GM23248 (cell line): ENCODE measurements at regions not wholly inside any gene's neighbourhood (a gene's known extent, or its start where the extent isn't known, plus 50 kb on each side); places are given as distances from the start of the nearest gene placed in this dataset.

Experiments
- DNase-seq: peaks from one replicate; pipeline ENCODE4 v3.0.0-alpha.2; 2015
- H2AFZ ChIP-seq: fragments of 200-600 bp; sonication (generic); 2 replicates; pipeline ENCODE4 v1.6.1; 2016; ENCODE audit warnings: antibody characterized with exemption
- H3F3A ChIP-seq: fragments of 200-600 bp; sonication (generic); 2 replicates; pipeline ENCODE4 v1.6.1; 2016; ENCODE audit warnings: mild to moderate bottlenecking, antibody characterized with exemption, mixed run types; ENCODE audit not compliant: insufficient read depth
- H3K27ac ChIP-seq: fragments of 200-600 bp; sonication (generic); 2 replicates; pipeline ENCODE4 v1.5.1; 2016; ENCODE audit warnings: mild to moderate bottlenecking
- H3K27me3 ChIP-seq: fragments of 200-600 bp; sonication (generic); replicated peaks from 2 replicates; pipeline ENCODE4 v1.6.1; 2016; ENCODE audit warnings: mild to moderate bottlenecking; ENCODE audit not compliant: insufficient read depth
- H3K36me3 ChIP-seq: fragments of 200-600 bp; sonication (generic); 2 replicates; pipeline ENCODE4 v1.6.1; 2016; ENCODE audit warnings: low read depth, mild to moderate bottlenecking
- H3K4me1 ChIP-seq: fragments of 200-600 bp; sonication (generic); 2 replicates; pipeline ENCODE4 v1.6.1; 2016; ENCODE audit warnings: mild to moderate bottlenecking; ENCODE audit not compliant: insufficient read depth
- H3K4me2 ChIP-seq: fragments of 200-600 bp; sonication (generic); one replicate; pipeline ENCODE4 v1.6.1; 2016; ENCODE audit warnings: mild to moderate bottlenecking; ENCODE audit not compliant: unreplicated experiment
- H3K4me3 ChIP-seq: fragments of 200-600 bp; sonication (generic); 2 replicates; pipeline ENCODE4 v1.5.1; 2016; ENCODE audit warnings: mild to moderate bottlenecking
- H3K79me2 ChIP-seq: fragments of 200-600 bp; sonication (generic); 2 replicates; pipeline ENCODE4 v1.6.1; 2016; ENCODE audit warnings: mild to moderate bottlenecking; ENCODE audit not compliant: insufficient read depth
- H3K9ac ChIP-seq: fragments of 200-600 bp; sonication (generic); 2 replicates; pipeline ENCODE4 v1.6.1; 2016; ENCODE audit warnings: mild to moderate bottlenecking
- H3K9me2 ChIP-seq: fragments of 200-600 bp; sonication (generic); 2 replicates; pipeline ENCODE4 v1.6.1; 2016; ENCODE audit warnings: mixed run types, mild to moderate bottlenecking, moderate library complexity; ENCODE audit not compliant: insufficient read depth
- H3K9me3 ChIP-seq: fragments of 200-600 bp; sonication (generic); one replicate; pipeline ENCODE4 v1.6.1; 2017; ENCODE audit warnings: low read depth
- H4K20me1 ChIP-seq: fragments of 200-600 bp; sonication (generic); 2 replicates; pipeline ENCODE4 v1.6.0; 2016; ENCODE audit not compliant: insufficient read depth
- EZH2 ChIP-seq: fragments of 200-600 bp; sonication (generic); IDR thresholded peaks from 2 replicates; pipeline ENCODE4 v1.6.1; 2018; ENCODE audit warnings: antibody characterized with exemption, mild to moderate bottlenecking; ENCODE audit not compliant: insufficient read depth, poor library complexity, severe bottlenecking
- EZH2phosphoT487 ChIP-seq: fragments of 200-600 bp; sonication (generic); IDR thresholded peaks from 2 replicates; pipeline ENCODE4 v1.6.1; 2018; ENCODE audit warnings: antibody characterized with exemption, moderate library complexity, mild to moderate bottlenecking, low read depth; ENCODE audit not compliant: insufficient read depth
- WGBS, 2 experiments: methylation state at CpG; one replicate each; pipeline ENCODE4 v1.1.6; 2015 to 2017; ENCODE audit warnings: low lambda C conversion rate in 2 of 2, low coverage in 1 of 2; ENCODE audit errors: missing lambda C conversion rate in 2 of 2; 5-methylcytosine and 5-hydroxymethylcytosine counted together
- in situ Hi-C: fragments of 300-500 bp; cut with MboI; formaldehyde crosslinking; loops from 2 replicates; pipeline ENCODE4 v1.15.0; 2020

DNA sequence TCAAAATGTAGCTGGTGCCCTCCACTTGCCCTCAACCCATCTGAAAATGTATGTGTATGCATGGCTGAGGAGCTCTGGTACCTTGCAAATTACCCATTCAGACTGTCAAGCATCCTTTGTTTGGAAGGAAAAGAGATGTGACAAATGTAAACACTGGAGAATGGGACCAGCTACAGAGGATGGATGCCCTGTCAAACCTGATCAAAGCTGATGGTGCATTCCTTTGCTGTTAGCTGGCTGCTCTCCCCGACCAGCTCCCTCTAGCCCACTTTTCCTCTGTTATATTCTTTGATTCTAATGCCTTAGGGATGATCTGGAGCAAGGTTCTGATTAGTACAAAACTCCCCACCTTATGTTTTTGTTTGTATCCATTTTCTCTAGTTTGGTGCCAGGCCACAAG is 310.3 kb downstream of the C12orf75 start:
- H3K79me2 ChIP-seq: no peaks in the 10 kb centered on the region

DNA sequence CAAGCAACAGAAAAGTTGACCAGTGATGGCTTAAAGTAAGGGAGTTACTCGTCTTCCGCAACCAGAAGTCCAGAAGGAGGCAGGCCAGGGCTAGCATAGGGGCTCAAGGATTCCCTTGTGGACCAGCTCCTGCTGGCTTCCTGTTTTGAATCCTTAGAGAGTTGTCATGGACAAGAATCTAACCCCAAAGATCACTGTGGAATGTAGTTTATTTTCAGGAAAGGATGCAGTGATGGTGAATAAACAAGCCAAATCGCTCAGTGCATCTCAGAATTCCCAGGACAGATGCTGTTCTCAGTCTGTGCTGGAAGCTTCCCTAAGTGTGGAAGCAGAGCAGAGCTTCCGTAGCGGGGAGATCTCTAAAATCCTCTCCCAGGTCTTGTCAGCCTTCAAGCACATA is 311.3 kb downstream of the C12orf75 start:
- H3K27me3 ChIP-seq: no peaks in the 10 kb centered on the region
- DNase-seq: no peak
- in situ Hi-C loops: no loop called here
- H3K4me1 ChIP-seq: no peaks in the 10 kb centered on the region
- H3K9me2 ChIP-seq: no peaks in the 10 kb centered on the region
- peaks cover 8% of the 10 kb centered on the region for H3K9me3 ChIP-seq
- no peaks in the 10 kb centered on the region for H4K20me1 ChIP-seq
- no peak overlapping the region for H3K4me3 ChIP-seq
- peaks cover 5% of the 10 kb centered on the region; the same call in 1 of the 2 replicates for H3K36me3 ChIP-seq
- no peak overlapping the region for H3K4me2 ChIP-seq
- no peak overlapping the region for H3K9ac ChIP-seq
- no peaks in the 10 kb centered on the region for H3K79me2 ChIP-seq
- no peak for TF ChIP-seq EZH2
- no peak for TF ChIP-seq EZH2phosphoT487
- H2AFZ ChIP-seq: no peak overlapping the region
- WGBS, 2 experiments: 65 to 76% methylated on average over 5 of the region's 5 CpGs
- no peaks in the 10 kb centered on the region for H3F3A ChIP-seq
- H3K27ac ChIP-seq: no peak overlapping the region

More for the DNA sequence above, 310.3 kb downstream of the C12orf75 start:
- Histone ChIP-seq H2AFZ (no peak overlapping the region), H3K9me2 (no peaks in the 10 kb centered on the region), H3F3A (no peaks in the 10 kb centered on the region), H3K27me3 (no peaks in the 10 kb centered on the region), H3K9ac (no peak overlapping the region), H3K36me3 (peaks cover 5% of the 10 kb centered on the region; the same call in 1 of the 2 replicates), H3K9me3 (peaks cover 8% of the 10 kb centered on the region), H3K4me2 (no peak overlapping the region), H4K20me1 (no peaks in the 10 kb centered on the region), H3K4me1 (no peaks in the 10 kb centered on the region), H3K27ac (no peak overlapping the region), H3K4me3 (no peak overlapping the region)
- no peak for DNase-seq
- in situ Hi-C loops: no loop called here
- TF ChIP-seq EZH2phosphoT487 (no peak), EZH2 (no peak)
- 0% methylated on average over 1 of the region's 1 CpG for WGBS, 2 experiments

DNA sequence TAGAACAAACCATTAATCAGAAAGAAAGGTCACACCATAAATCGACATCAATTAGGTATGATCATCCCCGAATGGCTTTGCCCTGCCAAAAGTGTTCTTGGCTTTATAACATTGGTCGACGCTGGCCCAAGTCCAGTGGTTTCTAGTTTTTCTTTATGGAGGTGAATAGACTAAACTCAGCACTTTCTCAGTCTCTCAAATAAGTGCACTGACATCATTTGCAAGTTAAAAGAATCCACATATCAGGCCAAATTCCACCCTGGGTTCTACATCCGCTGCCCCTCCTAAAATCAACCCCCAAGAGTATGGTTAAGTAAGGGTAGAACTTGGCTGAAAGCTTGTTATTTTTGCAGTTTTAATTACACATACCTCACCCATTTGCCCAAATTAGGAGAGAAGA is 314.3 kb downstream of the C12orf75 start:
- Histone ChIP-seq H3K9ac (no peak overlapping the region), H3K4me1 (no peaks in the 10 kb centered on the region), H3K9me3 (no peaks in the 10 kb centered on the region), H3K27me3 (no peaks in the 10 kb centered on the region), H3F3A (no peaks in the 10 kb centered on the region), H3K4me3 (no peak overlapping the region), H4K20me1 (no peaks in the 10 kb centered on the region), H3K9me2 (no peaks in the 10 kb centered on the region), H3K79me2 (no peaks in the 10 kb centered on the region), H3K36me3 (no peaks in the 10 kb centered on the region), H3K4me2 (no peak overlapping the region), H3K27ac (no peak overlapping the region), H2AFZ (no peak overlapping the region)
- in situ Hi-C loops: no loop called here
- WGBS, 2 experiments: 49 to 58% methylated on average over 5 of the region's 5 CpGs
- no peak for DNase-seq
- no peak for TF ChIP-seq EZH2phosphoT487
- TF ChIP-seq EZH2: no peak

DNA sequence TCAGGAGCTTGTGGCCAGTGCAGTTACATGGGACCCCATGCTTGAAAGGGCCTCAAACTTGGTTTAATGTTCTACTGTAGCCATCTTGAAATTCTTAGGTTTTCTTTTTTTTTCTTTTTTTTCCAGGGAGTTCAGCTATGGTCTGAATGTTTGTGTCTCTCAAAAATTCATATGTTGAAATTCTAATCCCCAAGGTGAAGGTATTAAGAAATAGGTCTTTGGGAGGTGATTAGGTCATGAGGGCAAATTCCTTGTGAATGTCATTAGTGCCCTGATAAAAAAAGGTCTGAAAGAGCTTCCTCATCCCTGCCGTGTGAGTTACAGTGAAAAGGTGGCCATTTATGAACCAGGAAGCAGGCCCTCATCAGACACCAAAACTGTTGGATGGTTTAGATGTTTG is 324.1 kb downstream of the C12orf75 start:
- in situ Hi-C loops: no loop called here
- WGBS, 2 experiments: 35 to 42% methylated on average over 1 of the region's 1 CpG
- no peak for TF ChIP-seq EZH2phosphoT487
- TF ChIP-seq EZH2: no peak
- Histone ChIP-seq H2AFZ (no peak overlapping the region), H3K4me1 (no peaks in the 10 kb centered on the region), H3K9me3 (no peaks in the 10 kb centered on the region), H3K4me3 (no peak overlapping the region), H3K9ac (no peak overlapping the region), H3K9me2 (no peaks in the 10 kb centered on the region), H3K36me3 (no peaks in the 10 kb centered on the region), H3K27me3 (no peaks in the 10 kb centered on the region; the same call in 1 of the 2 replicates), H3K4me2 (no peak overlapping the region), H3K79me2 (no peaks in the 10 kb centered on the region), H3K27ac (no peak overlapping the region), H3F3A (no peaks in the 10 kb centered on the region), H4K20me1 (no peaks in the 10 kb centered on the region)
- DNase-seq: no peak

DNA sequence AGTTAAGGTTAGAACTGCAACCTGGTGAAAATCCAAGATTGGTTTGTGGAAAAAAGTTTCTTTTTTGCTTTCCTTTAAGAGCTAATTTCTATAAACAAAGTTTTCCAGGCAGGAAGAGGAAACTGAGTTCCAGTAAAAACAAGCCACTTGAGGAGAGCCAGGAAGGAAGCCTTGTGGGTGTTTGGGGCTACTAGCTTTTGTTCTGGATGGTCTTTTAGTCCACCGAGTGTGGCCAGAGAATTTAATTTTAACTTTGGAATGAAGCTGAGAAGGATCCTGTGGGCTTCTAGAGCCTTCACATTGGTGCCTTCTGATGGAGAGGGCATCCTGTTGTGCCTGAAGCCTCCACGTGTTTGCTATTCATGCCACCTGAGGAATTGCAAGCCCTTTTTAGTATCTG is 327.9 kb downstream of the C12orf75 start:
- no peak overlapping the region for H2AFZ ChIP-seq
- no peaks in the 10 kb centered on the region for H3K79me2 ChIP-seq
- H3K4me3 ChIP-seq: no peak overlapping the region
- in situ Hi-C loops: no loop called here
- no peaks in the 10 kb centered on the region for H3K9me2 ChIP-seq
- H3K4me2 ChIP-seq: no peak overlapping the region
- no peaks in the 10 kb centered on the region for H4K20me1 ChIP-seq
- no peaks in the 10 kb centered on the region for H3K4me1 ChIP-seq
- no peaks in the 10 kb centered on the region; the same call in 1 of the 2 replicates for H3K27me3 ChIP-seq
- WGBS, 2 experiments: 49 to 66% methylated on average over 2 of the region's 2 CpGs
- no peaks in the 10 kb centered on the region for H3K9me3 ChIP-seq
- H3F3A ChIP-seq: no peaks in the 10 kb centered on the region
- no peaks in the 10 kb centered on the region for H3K36me3 ChIP-seq
- DNase-seq: no peak
- H3K9ac ChIP-seq: no peak overlapping the region
- no peak overlapping the region for H3K27ac ChIP-seq
- TF ChIP-seq EZH2 (no peak), EZH2phosphoT487 (no peak)
